Nephron progenitor cell (in vitro differentiated cells): ENCODE measurements at regions not wholly inside any gene's neighbourhood (a gene's known extent, or its start where the extent isn't known, plus 50 kb on each side); places are given as distances from the start of the nearest gene placed in this dataset.

Experiments used
- DNase-seq: peaks from one replicate; pipeline ENCODE4 v3.0.0; 2021
- H3K27ac Mint-ChIP-seq: 2 replicates; pipeline ENCODE4 v1.8.0; 2021; ENCODE audit warnings: mild to moderate bottlenecking, moderate library complexity, mixed read lengths
- H3K27me3 Mint-ChIP-seq: 2 replicates; pipeline ENCODE4 v1.8.0; 2021; ENCODE audit warnings: mild to moderate bottlenecking, low read depth, mixed read lengths; ENCODE audit not compliant: poor library complexity
- H3K36me3 Mint-ChIP-seq: 2 replicates; pipeline ENCODE4 v1.8.0; 2021; ENCODE audit warnings: low read depth, mixed read lengths
- H3K4me1 Mint-ChIP-seq: 2 replicates; pipeline ENCODE4 v1.8.0; 2021; ENCODE audit warnings: mixed read lengths
- H3K4me3 Mint-ChIP-seq: 2 replicates; pipeline ENCODE4 v1.8.0; 2021; ENCODE audit warnings: mild to moderate bottlenecking, moderate library complexity, mixed read lengths
- H3K9me3 Mint-ChIP-seq: 2 replicates; pipeline ENCODE4 v1.8.0; 2021; ENCODE audit warnings: mild to moderate bottlenecking, moderate library complexity, mixed read lengths
- CTCF ChIP-seq: fragments of 200-600 bp; sonication (generic); IDR thresholded peaks from 2 replicates; pipeline ENCODE4 v1.5.0; 2021; ENCODE audit warnings: antibody characterized with exemption

GRCh38 chr6:44778513-44778912 is 391.0 kb downstream of the CDC5L start:
- peaks cover 3% of the 10 kb centered on the region for H3K36me3 Mint-ChIP-seq
- no peak overlapping the region for H3K27ac Mint-ChIP-seq
- H3K4me3 Mint-ChIP-seq: no peak overlapping the region
- H3K4me1 Mint-ChIP-seq: peaks cover 13% of the 10 kb centered on the region
- H3K27me3 Mint-ChIP-seq: no peaks in the 10 kb centered on the region
- no peak for DNase-seq
- TF ChIP-seq CTCF: no peak
- peaks cover 13% of the 10 kb centered on the region for H3K9me3 Mint-ChIP-seq
